HFFc6 (cell line): ENCODE measurements at regions not wholly inside any gene's neighbourhood (a gene's known extent, or its start where the extent isn't known, plus 50 kb on each side); places are given as distances from the start of the nearest gene placed in this dataset.

ENCODE experiments used
- DNase-seq: peaks from one replicate; pipeline ENCODE4 v3.0.0-alpha.2; 2018
- H3K27ac Mint-ChIP-seq: 2 replicates; pipeline ENCODE4 v1.8.0; 2020; ENCODE audit warnings: mild to moderate bottlenecking, mixed read lengths
- H3K27me3 Mint-ChIP-seq: 2 replicates; pipeline ENCODE4 v1.8.0; 2021; ENCODE audit warnings: mild to moderate bottlenecking, moderate library complexity, mixed read lengths; ENCODE audit not compliant: insufficient read depth
- H3K36me3 Mint-ChIP-seq: 2 replicates; pipeline ENCODE4 v1.8.0; 2021; ENCODE audit warnings: low read depth, mixed read lengths
- H3K4me1 Mint-ChIP-seq: 2 replicates; pipeline ENCODE4 v1.8.0; 2020; ENCODE audit warnings: low read depth, mixed read lengths
- H3K4me3 Mint-ChIP-seq: 2 replicates; pipeline ENCODE4 v1.8.0; 2020; ENCODE audit warnings: mild to moderate bottlenecking, moderate library complexity, mixed read lengths
- H3K9me3 Mint-ChIP-seq: 2 replicates; pipeline ENCODE4 v1.8.0; 2020; ENCODE audit warnings: mild to moderate bottlenecking, mixed read lengths
- CTCF ChIP-seq: fragments of 200-600 bp; sonication (generic); IDR thresholded peaks from 2 replicates; pipeline ENCODE4 v1.5.0; 2021; ENCODE audit warnings: antibody characterized with exemption, mild to moderate bottlenecking

GRCh38 chr3:70803319-70803718 is 490.9 kb upstream of the MDFIC2 start:
- Mint-ChIP-seq H3K4me3 (no peak overlapping the region), H3K9me3 (no peaks in the 10 kb centered on the region), H3K27me3 (peaks cover under 1% of the 10 kb centered on the region; the same call in 1 of the 2 replicates), H3K4me1 (peaks cover 27% of the 10 kb centered on the region), H3K36me3 (no peaks in the 10 kb centered on the region), H3K27ac (no peak overlapping the region)
- DNase-seq, result no peak
- no peak for TF ChIP-seq CTCF

- peaks cover 27% of the 10 kb centered on the region for H3K4me1 Mint-ChIP-seq
- H3K27ac Mint-ChIP-seq, result no peak overlapping the region
- no peak for DNase-seq
- H3K27me3 Mint-ChIP-seq, result no peaks in the 10 kb centered on the region; the same call in 1 of the 2 replicates
- H3K4me3 Mint-ChIP-seq, result no peak overlapping the region
- H3K9me3 Mint-ChIP-seq, result no peaks in the 10 kb centered on the region
- no peaks in the 10 kb centered on the region for H3K36me3 Mint-ChIP-seq
- no peak for TF ChIP-seq CTCF
Measured at GRCh38 chr3:70800951-70801350, 488.5 kb upstream of the MDFIC2 start.

GRCh38 chr3:70789878-70790277 is 477.4 kb upstream of the MDFIC2 start:
- Mint-ChIP-seq H3K36me3 (no peaks in the 10 kb centered on the region), H3K9me3 (no peaks in the 10 kb centered on the region; the same call in 1 of the 2 replicates), H3K27me3 (peaks cover 7% of the 10 kb centered on the region), H3K27ac (no peak overlapping the region), H3K4me3 (no peak overlapping the region), H3K4me1 (no peaks in the 10 kb centered on the region)
- no peak for TF ChIP-seq CTCF
- DNase-seq, result no peak

GRCh38 chr3:70780790-70781189 is 468.4 kb upstream of the MDFIC2 start:
- Mint-ChIP-seq H3K27me3 (peaks cover 5% of the 10 kb centered on the region; the same call in 1 of the 2 replicates), H3K27ac (no peak overlapping the region), H3K4me1 (no peaks in the 10 kb centered on the region), H3K9me3 (no peaks in the 10 kb centered on the region), H3K36me3 (no peaks in the 10 kb centered on the region), H3K4me3 (no peak overlapping the region)
- no peak for DNase-seq
- no peak for TF ChIP-seq CTCF

- Mint-ChIP-seq H3K36me3 (no peaks in the 10 kb centered on the region), H3K9me3 (no peaks in the 10 kb centered on the region), H3K27me3 (no peaks in the 10 kb centered on the region), H3K4me3 (no peak overlapping the region), H3K4me1 (no peaks in the 10 kb centered on the region), H3K27ac (no peak overlapping the region)
- no peak for DNase-seq
- TF ChIP-seq CTCF, result no peak
Measured at GRCh38 chr3:70779296-70779695, 466.9 kb upstream of the MDFIC2 start.

GRCh38 chr3:70776081-70776480 is 463.6 kb upstream of the MDFIC2 start:
- Mint-ChIP-seq H3K9me3 (no peaks in the 10 kb centered on the region), H3K4me1 (peaks cover 10% of the 10 kb centered on the region), H3K4me3 (no peak overlapping the region), H3K27me3 (no peaks in the 10 kb centered on the region), H3K36me3 (no peaks in the 10 kb centered on the region), H3K27ac (no peak overlapping the region)
- DNase-seq, result no peak
- no peak for TF ChIP-seq CTCF
